ENCODE measurements at regions not wholly inside any gene's neighbourhood (a gene's known extent, or its start where the extent isn't known, plus 50 kb on each side); places are given as distances from the start of the nearest gene placed in this dataset.

- TF ChIP-seq CTCF (IDR thresholded peaks at IDR 0.05; ENCODE audit: insufficient read depth, low read length, poor library complexity, severe bottlenecking) (no peak), EZH2phosphoT487 (conservative IDR thresholded peaks at IDR 0.05; ENCODE audit: low read length) (no peak)
Observed at GRCh38 chr1:17893891-17894631, 138.9 kb downstream of the ACTL8 start.

Data from SU-DHL-6 (cell line).